ENCODE measurements at regions not wholly inside any gene's neighbourhood (a gene's known extent, or its start where the extent isn't known, plus 50 kb on each side); places are given as distances from the start of the nearest gene placed in this dataset.

- DNase-seq (ENCODE audit: low read depth): no peak
- no peak overlapping the region for H3K4me3 ChIP-seq (ENCODE audit: low read depth, low read length)
- no peak for TF ChIP-seq CTCF (IDR thresholded peaks at IDR 0.05; ENCODE audit: control insufficient read depth, extremely low read depth, insufficient read depth)
These were observed 299.5 kb downstream of the PDHA2 start for GRCh38 chr4:96139251-96139929.

GRCh38 chr4:96145601-96146000 is 305.7 kb downstream of the PDHA2 start:
- no peak for TF ChIP-seq CTCF (IDR thresholded peaks at IDR 0.05; ENCODE audit: control insufficient read depth, extremely low read depth, insufficient read depth)
- H3K4me3 ChIP-seq (ENCODE audit: low read depth, low read length): no peak overlapping the region
- DNase-seq (ENCODE audit: low read depth): no peak

- no peak for DNase-seq (ENCODE audit: low read depth)
- no peak for TF ChIP-seq CTCF (IDR thresholded peaks at IDR 0.05; ENCODE audit: control insufficient read depth, extremely low read depth, insufficient read depth)
- no peak overlapping the region for H3K4me3 ChIP-seq (ENCODE audit: low read depth, low read length)
These were observed 306.8 kb downstream of the PDHA2 start for GRCh38 chr4:96146686-96147085.

- no peak overlapping the region for H3K4me3 ChIP-seq (ENCODE audit: low read depth, low read length)
- DNase-seq (ENCODE audit: low read depth): no peak
- TF ChIP-seq CTCF (IDR thresholded peaks at IDR 0.05; ENCODE audit: control insufficient read depth, extremely low read depth, insufficient read depth): no peak
These were observed 310.0 kb downstream of the PDHA2 start for GRCh38 chr4:96149894-96150293.

- no peak for TF ChIP-seq CTCF (IDR thresholded peaks at IDR 0.05; ENCODE audit: control insufficient read depth, extremely low read depth, insufficient read depth)
- no peak overlapping the region for H3K4me3 ChIP-seq (ENCODE audit: low read depth, low read length)
- DNase-seq (ENCODE audit: low read depth): no peak
These were observed 310.6 kb downstream of the PDHA2 start for GRCh38 chr4:96150466-96150865.

GRCh38 chr4:96152824-96153223 is 312.9 kb downstream of the PDHA2 start:
- TF ChIP-seq CTCF (IDR thresholded peaks at IDR 0.05; ENCODE audit: control insufficient read depth, extremely low read depth, insufficient read depth): no peak
- H3K4me3 ChIP-seq (ENCODE audit: low read depth, low read length): no peak overlapping the region
- no peak for DNase-seq (ENCODE audit: low read depth)

GRCh38 chr4:96154676-96155075 is 314.8 kb downstream of the PDHA2 start:
- no peak for TF ChIP-seq CTCF (IDR thresholded peaks at IDR 0.05; ENCODE audit: control insufficient read depth, extremely low read depth, insufficient read depth)
- no peak overlapping the region for H3K4me3 ChIP-seq (ENCODE audit: low read depth, low read length)
- DNase-seq (ENCODE audit: low read depth): no peak

All from LNCaP clone FGC (cell line).